ENCODE measurements at regions not wholly inside any gene's neighbourhood (a gene's known extent, or its start where the extent isn't known, plus 50 kb on each side); places are given as distances from the start of the nearest gene placed in this dataset.
A peak's percentile ranks its signal among the peaks of the same experiment; 100 is the strongest.
"Not testable (repeated sequence)": the region's sequence is repeated elsewhere in the genome, so short reads cannot be mapped to it uniquely, and the experiment has no call there.

DNA sequence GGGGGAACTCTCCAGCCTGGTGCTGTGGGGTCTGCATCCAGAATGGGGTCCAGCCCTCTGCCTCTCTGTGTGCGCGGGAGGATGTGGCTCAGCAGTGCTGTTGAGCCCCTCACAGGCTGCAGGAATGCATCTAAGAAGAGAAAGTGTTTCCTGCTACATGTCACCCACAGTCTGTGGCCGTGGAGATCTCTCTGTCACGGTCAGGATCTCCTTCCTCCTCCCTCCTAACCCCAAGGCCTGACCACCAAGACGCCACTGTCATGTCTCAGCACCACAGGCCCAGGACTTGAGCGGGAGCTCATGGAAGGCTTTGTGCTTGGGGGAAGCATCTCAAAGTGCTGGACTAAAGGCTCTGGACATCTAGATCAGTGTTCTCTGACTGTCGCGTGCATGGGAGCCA is 90.1 kb downstream of the SREK1 start:
- no peak for DNase-seq (ENCODE audit: low read depth)

DNA sequence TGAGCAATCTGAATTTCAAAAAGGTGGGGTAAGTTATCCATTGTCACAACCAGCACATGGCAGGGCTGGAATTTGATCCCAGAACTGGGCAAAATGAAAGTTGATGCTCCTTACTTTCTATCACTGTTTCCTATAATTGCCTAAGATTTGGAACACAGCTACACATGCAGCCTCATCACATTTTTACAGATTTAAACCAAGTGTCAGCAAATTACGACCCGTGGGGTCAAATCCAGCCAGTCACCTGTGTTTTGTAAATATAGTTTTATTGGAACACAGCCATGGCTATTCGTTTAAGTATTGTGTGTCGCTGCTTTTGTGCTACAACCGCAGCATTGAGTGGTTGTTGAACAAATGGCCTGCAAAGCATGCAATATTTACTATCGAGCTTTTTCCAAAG is 94.3 kb downstream of the SREK1 start:
- DNase-seq (ENCODE audit: low read depth) = no peak

DNA sequence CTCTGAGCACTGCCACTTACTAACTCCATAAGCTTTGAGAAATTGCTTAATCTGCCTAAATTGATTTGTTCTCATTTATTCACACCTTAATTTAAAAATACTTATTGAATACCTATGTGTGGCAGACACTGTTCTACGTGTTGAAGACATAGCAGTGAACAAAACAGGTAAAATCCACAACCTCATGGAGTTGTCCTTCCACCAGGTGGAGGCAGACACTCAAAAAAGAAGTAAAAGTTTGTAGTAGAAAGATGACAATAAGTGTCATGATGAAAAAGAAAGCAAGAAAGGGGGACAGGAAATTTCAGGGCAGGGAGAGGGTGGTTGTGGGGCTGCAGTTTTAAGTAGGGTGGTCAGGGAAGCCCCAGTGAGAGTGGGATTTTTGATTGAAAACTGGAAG is 94.9 kb downstream of the SREK1 start:
- no peak for DNase-seq (ENCODE audit: low read depth)

DNA sequence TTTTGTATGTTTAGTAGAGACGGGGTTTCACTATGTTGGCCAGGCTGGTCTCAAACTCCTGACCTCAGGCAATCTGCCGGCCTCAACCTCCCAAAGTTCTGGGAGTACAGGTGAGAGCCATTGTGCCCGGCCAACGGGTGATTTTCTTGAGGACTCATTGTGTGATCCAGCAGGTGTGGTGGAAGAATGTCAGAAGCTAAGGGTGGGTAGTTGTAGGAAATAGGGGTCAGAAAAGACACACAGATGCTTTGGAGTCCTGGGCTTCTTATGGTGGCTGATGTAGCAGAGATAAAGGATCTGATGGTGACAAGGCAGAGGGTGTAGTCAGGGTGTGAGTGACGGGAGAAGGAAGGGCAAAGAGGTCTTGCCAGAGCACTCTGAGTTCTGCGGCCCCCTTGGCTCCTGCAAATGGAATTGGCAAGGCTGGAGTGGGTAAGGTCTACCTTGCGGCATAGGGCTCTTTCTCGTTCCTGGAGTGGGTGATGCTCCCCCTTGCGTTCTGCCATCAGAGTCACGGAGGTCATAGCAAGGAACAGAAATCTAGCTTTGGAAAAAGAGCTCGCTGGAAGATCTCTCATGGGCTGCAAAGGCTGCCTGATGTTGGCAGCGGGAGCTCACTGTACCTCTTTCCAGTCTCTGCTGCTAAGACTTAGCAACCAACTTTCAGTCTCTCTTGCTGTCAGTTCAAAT is 97.2 kb downstream of the SREK1 start:
- no peak for DNase-seq (ENCODE audit: low read depth)

DNA sequence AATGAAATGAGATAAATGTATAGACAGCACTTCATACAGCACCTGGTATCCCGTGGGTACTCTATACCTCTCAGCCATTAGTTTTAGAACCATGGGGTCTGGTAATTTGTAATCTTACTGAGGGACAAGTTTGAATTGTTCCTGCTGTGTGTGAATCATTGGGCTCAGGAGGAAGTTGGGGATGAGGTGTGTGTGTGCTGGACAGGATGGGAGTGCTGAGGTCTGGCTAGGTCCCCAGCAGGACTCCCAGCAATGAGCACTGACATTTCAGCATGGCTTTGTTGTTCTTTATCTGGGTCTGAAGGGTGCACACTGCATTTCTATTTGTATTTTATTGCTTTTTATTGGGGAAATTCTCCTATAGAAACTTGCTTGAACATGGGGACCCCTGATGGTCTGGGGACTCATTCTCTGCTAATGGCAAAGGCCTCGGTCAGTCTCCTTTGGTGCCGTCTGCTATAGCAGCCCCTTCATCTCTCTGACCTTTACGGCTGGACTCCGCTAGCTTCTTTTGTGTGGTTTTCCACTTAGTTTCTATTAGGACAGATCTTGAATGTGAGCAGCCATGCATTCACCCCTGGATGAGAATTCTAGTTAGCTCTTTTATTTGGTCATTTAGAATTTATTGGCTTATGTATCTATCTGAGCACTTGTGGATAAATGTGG is 98.1 kb downstream of the SREK1 start:
- no peak for DNase-seq (ENCODE audit: low read depth)

DNA sequence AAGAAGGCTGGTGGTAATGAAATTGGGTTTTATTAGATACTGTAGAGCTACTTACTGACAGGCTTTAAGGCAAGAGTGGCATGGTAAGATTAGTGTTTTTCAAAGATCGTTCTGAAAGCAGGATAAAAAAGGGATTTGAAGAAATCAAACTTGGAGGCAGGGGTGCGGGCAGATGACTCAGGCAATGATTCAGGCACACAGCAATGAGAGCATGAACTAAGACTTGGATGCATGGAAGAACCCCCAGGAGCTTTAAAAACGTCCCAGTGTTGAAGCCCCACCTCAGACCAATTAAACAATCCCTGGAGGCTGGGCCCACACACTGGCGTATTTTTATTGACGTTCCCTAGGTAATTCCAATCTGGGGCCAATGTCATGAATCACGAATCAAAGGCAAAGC is 102.5 kb downstream of the SREK1 start:
- DNase-seq (ENCODE audit: low read depth) = no peak

DNA sequence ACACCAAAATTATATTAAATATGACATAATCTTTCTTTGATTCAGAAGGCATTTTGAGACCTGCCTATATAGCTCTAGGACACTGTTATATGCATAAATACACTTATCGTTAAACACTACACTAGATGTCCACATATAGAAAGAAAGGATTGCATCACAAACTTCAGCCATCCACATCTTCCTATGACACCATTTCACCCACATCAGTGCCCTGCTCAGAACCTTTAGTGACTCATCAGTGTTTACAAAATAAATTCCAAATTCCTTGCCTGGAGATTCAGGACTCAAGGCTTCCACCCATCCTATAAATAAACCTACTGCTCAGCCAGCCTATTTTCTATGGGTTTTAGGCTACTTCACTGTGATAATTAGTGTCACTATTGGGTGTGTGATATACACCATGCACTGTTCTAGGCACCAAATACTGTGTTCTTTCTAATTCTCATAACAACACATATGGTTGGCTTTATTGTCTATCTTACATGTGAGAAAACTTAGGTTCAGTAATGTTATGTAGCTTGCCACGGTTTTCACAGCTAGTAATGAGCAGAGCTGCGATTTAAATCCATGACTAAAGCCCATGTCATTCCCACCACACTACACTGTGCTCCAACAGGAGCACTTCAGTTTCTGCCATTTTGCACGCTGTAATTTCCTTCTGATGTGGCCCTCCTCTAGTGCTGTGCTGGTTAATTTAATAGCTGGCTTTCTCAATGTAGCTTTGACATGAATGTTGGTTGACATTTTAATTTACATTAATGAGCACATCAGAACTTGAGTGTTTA is 103.3 kb downstream of the SREK1 start:
- DNase-seq (ENCODE audit: low read depth) = peak; percentile 16

DNA sequence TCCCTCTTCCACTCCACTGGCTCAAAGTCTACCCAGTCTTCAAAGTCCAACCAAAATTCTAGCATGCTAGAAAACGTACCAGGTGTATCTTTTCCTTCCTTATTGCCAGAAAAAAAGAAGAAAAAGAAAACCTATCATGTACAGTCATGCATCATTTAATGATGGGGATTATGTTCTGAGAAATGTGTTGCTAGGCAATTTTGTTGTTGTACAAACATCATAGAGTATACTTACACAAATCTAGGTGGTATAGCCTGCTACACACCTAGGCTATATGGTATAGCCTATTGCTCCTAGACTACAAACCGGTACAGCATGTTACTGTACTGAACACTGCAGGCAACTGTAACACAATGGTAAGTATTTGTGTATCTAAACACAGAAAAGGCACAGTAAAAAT is 104.8 kb downstream of the SREK1 start:
- DNase-seq (ENCODE audit: low read depth) = no peak

DNA sequence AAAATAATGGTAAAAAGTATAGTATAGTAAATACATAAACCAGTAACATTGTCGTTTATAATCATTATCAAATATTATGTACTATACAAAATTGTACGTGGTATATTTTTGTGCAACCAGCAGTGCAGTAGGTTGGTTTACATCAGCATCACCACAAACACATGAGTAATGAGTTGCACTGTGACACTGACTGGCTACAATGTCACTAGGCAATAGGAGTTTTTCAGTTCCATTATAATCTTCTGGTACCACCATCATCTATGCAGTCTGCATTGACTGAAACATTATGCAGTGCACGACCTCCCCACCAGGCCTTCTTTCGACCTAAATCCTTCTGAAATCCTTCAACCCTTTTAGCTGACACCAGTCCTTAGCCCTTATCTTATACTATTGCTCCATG is 105.8 kb downstream of the SREK1 start:
- DNase-seq (ENCODE audit: low read depth) = no peak

DNA sequence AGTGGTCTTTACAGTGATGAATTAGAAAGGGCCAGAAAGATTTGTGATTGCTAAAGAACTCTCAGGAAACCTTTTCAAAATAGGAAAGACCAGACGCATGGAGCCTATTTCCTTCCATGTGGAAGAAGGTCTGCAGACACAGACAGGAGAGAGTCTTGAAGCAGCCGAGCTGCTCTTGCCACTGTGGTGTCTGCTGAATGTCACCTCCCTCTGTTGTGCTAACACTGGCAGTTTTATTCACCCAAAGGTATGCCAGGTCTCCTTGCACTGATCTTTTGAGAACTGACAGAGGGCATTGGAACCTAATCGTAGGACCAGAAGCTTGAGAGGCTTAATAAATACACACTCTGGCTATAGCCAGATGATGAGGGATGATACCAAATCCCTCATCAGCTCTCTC is 108.7 kb downstream of the SREK1 start:
- DNase-seq (ENCODE audit: low read depth) = no peak

DNA sequence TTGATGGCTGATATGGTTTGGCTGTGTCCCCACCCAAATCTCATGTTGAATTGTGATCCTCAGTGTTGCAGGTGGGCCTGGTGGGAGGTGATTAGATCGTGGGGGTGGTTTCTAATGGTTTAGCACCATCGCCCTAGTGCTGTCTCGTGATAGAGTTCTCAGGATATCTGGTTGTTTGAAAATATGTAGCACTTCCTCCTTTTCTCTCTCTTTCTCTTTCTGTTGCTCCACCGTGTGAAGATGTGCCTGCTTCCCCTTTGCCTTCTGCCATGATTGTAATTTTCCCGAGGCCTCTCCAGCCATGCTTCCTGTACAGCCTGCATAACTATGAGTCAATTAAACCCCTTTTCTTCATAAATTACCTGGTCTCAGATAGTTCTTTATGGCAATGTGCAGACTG is 111.6 kb downstream of the SREK1 start:
- no peak for DNase-seq (ENCODE audit: low read depth)

DNA sequence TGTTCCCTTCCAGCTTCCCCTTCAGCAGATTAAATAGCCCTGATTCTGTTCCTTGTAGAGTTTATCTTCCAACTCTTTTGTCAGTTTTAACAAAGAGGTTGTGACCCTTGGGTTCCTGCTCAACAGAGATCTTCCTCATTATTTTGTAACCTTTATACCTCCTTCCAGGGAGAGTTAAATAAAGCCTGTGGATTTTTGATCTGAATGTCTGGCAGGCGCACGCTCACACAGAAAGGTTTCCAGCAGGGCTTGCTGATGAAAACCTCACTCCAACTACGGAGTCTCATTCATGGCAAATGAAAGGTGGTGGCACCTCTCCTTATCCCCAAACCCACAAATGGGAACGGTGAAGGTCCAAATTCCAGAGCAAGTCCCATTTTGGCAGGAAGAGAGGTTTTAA is 129.0 kb downstream of the SREK1 start:
- DNase-seq (ENCODE audit: low read depth) = no peak

DNA sequence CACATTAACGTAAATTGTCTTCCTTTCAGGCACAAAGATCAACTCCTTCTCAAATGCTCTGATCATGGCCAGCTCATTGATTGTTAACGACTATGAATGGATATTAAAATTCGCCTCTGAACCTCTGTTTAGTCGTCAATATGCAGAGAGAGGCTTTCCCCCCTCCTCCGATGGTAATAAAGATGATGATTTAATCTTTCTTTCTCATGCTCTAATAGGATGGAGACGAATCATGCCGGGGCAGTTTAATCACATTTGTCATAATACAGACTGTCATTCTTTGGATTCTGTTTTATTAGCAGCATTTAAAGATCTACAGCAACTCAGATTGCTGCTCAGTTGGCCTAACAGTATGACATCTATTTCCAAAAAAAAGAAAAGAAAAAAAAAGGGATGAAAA is 132.9 kb downstream of the SREK1 start:
- no peak for DNase-seq (ENCODE audit: low read depth)

DNA sequence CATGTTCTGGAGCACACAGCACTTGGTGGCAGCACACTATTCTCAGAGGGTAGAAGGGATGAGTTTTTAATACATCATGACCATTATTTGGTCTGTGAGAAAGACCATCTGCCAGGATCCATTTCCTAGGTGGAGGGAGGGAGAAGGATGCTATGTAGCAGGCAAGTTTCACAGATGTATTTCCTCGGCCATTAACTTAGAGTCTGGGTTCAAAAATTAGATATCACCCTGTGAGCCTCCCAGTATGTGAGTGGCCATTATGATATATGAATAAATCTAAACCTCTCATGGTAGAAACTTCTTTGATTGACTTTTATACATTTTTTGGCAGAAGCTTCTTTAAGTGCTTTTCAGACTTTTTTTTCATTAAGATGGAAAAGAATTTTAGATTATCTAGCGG is 133.9 kb downstream of the SREK1 start:
- DNase-seq (ENCODE audit: low read depth) = no peak

DNA sequence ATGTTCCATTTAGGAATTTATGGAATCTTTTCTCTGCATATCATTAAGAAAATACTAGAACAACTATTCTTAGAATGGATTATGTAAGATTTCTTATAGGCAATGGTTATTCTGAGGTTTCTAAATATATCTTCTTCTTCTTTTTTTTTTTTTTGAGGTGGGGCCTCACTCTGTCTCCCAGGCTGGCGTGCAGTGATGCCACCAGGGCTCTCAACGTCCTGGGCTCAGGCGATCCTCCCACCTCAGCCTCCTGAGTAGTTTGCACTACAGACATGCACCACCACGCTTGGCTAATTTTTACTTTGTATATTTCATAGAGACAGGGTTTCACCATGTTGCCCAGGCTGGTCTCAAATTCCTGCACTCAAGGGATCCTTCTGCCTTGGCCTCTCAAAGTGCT is 137.2 kb downstream of the SREK1 start:
- no peak for DNase-seq (ENCODE audit: low read depth)

DNA sequence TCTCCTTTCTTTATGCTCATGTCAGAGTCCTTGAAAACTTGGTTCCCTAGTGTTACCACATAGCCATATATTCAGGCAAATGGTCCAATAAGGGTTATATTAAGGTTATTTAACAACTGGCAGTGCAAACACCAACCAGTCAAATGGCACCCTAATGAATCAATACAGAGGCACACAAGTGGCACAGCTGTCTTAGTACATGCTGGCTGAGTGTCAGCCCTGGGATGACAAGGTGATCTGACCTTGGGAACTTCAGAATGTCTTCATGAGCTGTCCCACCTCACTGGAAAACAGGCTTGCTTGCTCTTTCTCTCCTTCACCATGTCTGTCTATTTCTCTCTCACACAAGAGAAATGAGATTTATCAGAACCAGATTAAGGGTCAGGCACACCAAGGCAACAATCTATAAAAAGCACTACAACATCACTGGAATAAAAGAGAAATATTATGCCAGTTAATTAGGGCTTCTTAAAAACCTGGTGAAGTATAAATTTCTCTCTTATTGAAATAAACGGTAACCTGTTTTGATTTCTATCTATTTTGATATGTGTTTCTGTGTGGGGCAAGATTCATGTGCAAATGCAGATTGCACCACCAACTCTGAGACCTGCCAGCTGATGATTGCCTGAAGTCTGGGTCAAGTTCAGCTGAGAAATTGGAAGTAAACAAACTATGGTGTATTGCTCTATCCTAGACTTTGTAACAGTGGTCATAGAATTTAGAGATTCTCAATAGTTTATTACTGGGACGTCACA is 140.7 kb downstream of the SREK1 start:
- no peak for DNase-seq (ENCODE audit: low read depth)

DNA sequence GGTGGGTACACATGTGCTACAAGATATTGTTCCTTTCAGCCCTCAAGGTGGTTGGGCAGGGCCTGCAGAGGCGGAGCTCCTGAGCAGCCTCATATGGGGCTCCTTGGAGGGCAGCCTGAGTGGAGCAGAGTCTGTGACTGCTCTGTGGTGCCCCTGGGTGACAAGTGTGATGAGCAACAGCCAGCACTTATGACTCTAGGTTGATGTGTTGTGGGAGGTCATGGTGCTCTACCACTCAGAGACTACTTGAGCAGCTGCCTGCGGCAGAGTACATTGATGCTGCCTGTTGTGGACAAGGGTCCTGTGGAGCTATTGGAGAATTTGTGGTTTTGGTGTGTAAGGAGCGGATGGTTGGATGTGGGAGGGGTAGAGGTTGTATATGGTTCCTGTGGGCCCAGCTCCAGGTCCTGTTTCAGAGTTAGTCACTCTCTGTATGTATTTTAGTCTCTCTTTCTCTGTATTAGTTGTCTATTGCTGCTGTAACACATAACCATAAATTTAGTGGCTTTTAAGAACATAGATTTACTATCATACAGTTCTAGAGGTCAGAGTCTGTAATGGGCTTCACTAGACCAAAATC is 141.3 kb downstream of the SREK1 start:
- DNase-seq (ENCODE audit: low read depth) = no peak

DNA sequence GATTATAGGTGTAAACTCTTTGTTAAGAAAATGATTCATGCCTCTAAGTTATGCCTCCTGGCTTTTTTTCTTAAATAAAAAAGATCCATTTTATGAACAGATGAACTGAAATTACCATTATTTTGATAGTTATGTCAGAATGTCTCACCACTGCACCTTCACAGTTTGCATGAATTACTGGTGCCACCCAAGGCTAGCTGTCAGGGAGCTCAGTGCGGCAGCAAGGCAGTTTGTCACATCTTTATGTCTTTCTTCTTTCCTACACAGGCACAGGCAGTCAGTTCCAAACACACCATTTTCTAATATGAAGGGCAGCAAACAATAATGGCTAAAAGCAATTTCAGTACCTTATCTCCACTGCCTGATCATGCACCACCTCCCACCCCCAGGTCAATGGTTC is 147.7 kb downstream of the SREK1 start:
- no peak for DNase-seq (ENCODE audit: low read depth)

DNA sequence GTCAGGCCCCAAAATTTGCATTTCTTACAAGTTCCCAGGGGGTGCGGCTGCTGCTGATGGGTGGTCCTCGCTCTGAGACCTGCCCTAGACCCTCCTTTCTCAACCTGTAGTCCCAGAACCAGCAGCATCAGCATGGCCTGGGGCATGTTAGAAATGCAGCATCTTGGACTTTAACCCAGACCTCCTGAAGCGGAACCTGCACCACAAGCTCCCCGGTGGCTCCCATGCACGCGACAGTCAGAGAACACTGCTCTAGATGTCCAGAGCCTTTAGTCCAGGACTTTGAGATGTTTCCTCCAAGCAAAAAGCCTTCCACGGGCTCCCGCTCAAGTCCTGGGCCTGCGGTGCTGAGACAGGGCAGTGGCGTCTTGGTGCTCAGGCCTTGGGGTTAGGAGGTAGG is 149.8 kb downstream of the SREK1 start:
- not testable (repeated sequence) for DNase-seq (ENCODE audit: low read depth)

DNA sequence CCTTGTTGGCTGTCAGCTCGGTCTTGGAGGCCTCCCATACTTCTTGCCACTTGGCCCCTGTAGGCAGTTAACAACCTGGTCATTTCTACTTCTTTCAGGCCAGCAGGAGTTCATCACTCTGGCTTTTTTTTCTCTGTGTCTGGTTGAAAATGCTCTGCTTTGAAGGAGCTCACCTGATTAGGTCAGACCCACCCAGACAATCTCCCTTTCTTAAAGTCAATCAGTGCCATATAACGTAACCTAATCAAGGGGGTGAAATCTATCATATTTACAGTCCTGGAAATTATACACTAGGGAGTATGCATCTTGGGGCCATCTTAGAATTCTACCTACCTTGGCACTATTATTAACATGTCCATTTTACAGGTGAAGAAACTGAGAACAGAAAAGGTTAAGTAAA is 155.4 kb downstream of the SREK1 start:
- DNase-seq (ENCODE audit: low read depth) = no peak

DNA sequence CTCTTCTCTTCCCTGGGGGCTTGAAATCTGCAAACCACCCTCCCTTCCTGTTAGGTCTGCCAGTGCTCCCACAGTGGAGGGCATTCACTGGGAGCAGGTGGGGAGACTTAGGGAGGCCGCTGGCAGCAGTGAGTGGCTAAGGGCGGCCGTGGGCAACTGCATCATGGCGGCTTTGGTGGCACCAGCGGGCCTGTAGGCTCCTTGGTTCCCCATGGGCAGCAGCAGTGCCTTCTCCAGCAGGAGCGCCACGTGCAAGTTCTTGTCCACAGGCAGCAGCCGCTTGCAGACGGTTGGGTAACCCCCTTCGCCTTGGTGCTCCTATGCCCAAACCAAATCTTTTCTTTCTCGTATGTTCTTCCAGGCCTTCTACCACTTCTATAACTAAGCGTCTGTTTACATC is 158.2 kb downstream of the SREK1 start:
- no peak for DNase-seq (ENCODE audit: low read depth)

DNA sequence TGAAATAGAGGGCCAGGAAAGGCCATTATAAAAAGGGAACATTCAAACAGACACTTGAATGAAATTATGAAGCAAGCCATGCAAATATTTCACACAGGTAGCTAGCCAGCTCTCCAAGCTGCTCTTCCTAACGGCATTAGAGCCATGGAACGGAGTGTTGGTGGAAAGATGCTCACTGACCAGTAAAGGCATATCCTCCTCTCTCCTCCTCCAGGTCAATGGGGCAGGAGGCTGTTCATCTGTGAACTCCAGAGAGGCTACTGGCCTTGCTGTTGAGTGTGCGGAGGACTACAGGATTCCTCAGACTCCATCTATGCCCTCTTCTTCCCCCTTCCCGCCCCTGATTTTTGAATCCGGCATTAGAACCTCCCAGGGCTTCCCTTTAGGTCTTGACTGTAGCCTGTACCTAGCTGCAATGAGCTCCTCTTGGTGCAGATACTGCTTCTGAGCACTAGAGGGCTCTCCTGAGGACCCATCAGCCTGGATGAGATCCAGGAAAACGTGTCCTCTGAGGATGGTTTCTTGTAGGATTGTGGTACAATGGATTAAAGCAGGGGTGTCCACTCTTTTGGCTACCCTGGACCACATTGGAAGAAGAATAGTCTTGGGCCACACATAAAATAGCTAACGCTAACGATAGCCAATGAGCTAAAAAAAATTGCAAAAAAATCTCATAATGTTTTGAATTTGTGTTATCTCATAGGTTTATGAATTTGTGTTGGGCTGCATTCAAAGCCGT is 162.2 kb downstream of the SREK1 start:
- peak; percentile 13 for DNase-seq (ENCODE audit: low read depth)
